NCI-H82 treated with DMSO at 0.1 percent for 48 hours (cell line): ENCODE measurements at regions not wholly inside any gene's neighbourhood (a gene's known extent, or its start where the extent isn't known, plus 50 kb on each side); places are given as distances from the start of the nearest gene placed in this dataset.
"Not testable (repeated sequence)": the region's sequence is repeated elsewhere in the genome, so short reads cannot be mapped to it uniquely, and the experiment has no call there.

Experiments used
- DNase-seq: peaks from one replicate; lab custom pipeline; 2025; ENCODE audit not compliant: unreplicated experiment; lab: John Stamatoyannopoulos, UW

GRCh38 chr7:109696723-109697122 lies 1127.0 kb downstream of the DNAJB9 start:
- DNase-seq = no peak

DNA sequence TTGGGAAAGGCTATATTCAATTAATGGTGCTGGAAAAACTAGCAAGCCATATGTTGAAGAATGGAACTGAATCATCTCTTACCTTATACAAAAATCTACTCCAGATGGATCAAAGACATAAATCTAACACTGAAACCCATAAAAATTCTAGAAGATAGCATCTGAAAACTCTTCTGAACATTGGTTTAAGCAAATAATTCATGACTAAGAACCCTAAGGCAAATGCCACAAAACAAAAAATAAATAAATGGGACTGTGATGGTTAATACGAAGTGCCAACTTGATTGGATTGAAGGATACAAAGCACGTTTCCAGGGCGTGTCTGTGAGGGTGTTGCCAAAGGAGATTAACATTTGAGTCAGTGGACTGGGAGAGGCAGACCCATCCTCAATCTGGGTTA lies 1130.0 kb downstream of the DNAJB9 start:
- no peak for DNase-seq

DNA sequence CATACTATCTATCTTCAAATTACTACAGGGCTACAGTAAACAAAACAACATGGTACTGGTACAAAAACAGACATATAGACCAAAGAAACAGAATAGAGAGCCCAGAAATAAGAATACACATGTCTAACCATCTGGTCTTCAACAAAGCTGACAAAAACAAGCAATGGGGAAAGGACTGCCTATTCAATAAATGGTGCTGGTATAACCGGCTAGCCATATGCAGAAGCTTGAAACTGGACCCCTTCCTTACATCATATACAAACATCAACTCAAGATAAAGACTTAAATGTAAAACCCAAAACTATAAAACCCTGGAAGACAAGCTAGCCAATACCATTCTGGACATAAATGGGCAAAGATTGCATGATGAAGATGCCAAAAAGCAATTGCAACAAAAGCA lies 1143.7 kb downstream of the DNAJB9 start:
- no peak for DNase-seq

DNA sequence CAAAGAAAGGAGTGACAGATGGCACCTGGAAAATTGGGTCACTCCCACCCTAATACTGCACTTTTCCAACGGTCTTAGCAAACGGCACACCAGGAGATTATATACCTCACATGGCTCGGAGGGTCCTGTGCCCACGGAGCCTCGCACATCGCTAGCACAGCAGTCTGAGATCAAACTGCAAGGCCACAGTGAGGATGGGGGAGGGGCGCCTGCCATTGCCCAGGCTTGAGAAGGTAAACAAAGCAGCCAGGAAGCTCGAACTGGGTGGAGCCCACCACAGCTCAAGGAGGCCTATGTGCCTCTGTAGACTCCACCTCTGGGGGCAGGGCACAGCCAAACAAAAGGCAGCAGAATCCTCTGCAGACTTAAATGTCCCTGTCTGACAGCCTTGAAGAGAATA lies 1149.7 kb downstream of the DNAJB9 start:
- not testable (repeated sequence) for DNase-seq

DNA sequence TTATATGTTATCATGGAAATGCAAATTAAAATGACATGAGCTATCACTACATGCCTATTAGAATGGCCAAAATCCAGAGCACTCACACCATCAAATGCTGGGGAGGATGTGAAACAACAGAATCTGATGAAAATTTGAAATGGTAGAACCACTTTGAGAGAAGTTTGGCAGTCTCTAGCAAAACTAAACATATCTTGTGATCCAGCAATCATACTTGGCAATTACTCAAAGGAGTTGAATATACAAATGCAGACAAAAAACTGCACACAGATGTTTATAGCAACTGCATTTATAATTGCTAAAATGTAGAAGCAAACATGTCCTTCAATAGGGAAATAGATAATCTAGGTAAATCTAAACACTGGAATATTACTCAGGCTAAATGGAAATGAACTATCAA lies 1164.9 kb downstream of the DNAJB9 start:
- DNase-seq = no peak

DNA sequence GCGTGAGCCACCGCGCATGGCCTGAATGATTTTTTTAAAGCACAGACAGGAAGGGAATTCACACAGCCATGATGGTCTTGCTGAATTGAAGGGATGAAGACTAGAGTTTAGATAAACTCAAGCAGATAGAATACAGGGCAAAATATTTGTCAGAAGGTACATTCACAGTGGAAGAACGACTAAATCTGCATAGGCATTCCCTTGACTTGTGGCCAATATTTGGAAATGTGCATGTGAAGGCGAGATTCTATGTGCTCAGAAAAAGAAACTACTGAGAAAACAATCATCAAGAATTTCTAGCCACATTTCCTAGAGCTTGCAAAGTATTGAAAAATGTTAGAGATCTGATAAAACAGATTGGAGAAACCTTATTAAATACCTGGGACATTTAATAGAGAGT lies 1166.2 kb downstream of the DNAJB9 start:
- no peak for DNase-seq

DNA sequence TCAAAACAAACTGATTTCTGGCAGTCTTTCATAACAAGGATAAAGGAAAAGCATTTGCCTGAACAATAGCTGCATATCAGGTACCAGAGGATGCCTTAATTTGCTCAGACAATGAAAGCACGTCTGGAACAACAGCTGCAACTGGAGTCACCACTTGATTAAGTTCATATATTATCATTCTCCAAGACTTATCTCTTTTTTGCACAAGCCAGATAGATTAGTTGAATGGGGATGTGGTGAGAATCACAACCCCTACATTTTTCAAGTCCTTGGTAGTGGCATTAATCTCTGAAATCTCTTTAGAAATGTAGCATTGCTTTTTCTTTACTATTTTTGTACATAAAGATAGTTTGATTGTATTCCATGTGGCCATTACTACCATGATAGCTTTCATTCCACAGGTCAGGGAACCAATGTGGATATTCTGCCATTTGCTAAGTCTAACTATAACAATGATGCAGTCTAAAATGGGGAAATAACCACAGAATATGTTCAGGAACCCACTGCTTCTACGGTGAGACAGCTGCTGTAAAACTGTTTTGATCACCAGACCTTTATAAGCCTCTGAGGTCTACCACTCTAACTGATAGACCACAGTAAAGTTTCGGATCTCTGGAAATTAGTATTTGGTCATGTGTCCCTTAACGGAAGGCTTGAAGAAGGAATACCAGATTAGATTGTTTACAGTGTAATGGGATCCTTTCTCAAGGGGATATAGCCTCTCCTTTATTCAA lies 1176.2 kb downstream of the DNAJB9 start:
- no peak for DNase-seq

GRCh38 chr7:109751241-109751640 lies 1181.6 kb downstream of the DNAJB9 start:
- no peak for DNase-seq

- no peak for DNase-seq
Measured at GRCh38 chr7:109752068-109752467, 1182.4 kb downstream of the DNAJB9 start.

DNA sequence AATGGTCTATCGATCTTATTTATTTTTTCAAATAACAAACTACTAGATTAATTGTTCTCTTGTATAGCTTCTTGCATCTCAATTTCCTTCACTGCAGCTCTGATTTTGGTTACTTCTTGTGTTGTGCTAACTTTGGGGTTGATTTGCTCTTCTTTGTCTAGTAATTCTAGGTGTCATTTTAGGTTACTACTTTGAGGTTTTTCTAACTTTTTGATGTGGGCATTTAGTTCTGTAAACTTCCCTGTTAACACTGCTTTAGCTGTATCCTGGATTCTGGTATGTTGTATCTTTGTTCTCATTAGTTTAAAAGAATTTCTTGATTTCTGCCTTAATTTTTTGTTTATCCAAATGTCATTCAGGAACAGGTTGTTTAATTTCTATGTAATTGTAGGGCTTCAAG lies 1188.0 kb downstream of the DNAJB9 start:
- DNase-seq = no peak

- no peak for DNase-seq
Measured at GRCh38 chr7:109763611-109764010, 1193.9 kb downstream of the DNAJB9 start.

DNA sequence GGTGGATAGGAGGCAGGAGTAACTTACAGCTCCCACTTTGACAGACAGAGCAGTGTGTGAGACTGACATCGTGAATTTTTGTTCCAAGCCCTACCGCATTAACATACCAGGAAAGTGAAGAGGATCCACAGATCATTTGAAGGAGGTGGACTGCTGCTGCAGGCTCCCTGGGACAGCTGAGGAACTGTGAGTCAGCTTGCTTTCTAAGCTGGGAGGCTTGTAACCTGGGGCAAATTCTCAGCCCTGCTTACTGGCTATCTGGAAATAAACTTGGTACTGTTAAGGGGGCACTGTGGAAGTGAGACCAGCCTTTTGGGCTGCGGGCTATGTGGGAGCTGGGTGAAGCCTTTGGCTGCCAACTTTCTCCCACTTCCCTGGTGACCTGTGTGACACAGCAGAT lies 1202.5 kb downstream of the DNAJB9 start:
- DNase-seq = no peak

DNA sequence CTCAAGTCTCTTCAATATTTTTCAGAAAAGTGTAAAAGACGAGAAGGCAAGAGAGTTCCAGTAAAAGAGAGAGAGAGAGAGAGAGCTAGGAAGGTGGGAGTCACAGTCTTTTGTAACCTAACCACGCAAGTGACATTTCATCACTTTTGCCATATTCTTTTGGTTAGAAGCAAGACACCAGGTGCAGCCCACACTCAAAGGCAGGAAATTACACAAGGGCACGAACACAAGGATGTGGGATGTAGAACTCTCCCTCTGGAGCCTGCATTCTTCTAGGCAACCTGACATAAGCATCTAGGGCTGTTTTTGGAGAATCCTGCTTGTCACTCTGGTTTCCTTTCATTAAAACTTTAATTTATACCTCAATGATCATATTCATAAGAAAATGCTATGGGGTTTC lies 1213.1 kb downstream of the DNAJB9 start:
- no peak for DNase-seq

DNA sequence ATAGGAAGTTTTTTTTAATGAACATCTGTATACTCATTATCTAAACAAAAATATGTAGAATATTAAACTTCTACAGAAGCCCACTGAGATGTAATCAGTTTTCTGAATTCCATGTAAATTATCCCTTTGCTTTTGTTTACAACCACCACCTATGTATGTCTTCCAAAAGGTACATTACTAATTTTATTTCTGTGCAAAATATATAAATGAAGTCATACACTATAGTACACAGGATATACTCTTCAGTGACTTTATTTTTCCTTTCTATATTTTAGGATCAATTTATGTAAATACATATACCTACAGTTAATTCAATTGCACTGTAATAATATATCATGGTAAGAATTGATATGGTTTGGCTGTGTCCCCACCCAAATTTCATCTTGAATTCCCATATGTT lies 1236.9 kb downstream of the DNAJB9 start:
- no peak for DNase-seq

- no peak for DNase-seq
Measured at GRCh38 chr7:109821156-109821555, 1251.5 kb downstream of the DNAJB9 start.

- no peak for DNase-seq
Measured at GRCh38 chr7:109834851-109835250, 1256.1 kb upstream of the LRRN3 start.

- no peak for DNase-seq
Measured at GRCh38 chr7:109835577-109835976, 1255.3 kb upstream of the LRRN3 start.

DNA sequence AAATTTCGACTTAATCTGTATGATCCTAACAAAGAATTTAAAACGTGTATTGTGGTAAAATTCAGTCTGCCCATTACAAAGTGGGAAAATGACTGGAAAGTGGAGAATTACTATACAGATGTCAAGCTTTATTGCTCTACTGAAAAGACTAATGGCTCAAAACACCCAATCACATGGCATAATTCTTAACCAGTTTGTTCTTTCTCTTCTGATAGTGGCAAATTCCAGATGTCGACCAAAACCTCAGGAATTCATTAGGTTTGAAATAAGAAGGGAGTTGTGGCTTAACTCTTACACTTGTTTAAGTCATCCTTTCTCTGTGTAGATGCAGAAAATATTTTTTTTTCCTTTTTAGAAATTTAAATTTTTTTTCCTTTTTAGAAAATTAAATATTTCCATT lies 1254.9 kb upstream of the LRRN3 start:
- DNase-seq = no peak

DNA sequence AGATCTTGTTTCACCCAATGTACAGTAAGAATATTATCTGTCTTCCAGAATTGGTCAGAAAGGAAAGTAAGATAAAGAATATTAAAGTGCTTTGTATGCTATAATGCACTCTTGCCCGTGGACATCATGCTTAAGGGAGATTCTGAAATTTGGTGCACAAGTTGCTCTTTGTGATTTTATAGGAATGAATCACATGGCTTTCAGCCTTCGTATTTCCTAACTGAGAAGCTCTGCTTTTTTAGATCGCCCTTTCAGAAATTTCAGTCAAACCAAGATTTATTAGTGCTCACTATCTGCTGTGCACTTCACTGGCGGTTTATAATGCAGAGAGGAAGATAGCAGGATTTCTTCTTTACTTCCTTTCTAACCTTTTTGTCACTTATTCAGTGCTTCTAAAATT lies 1248.5 kb upstream of the LRRN3 start:
- DNase-seq = no peak

- DNase-seq = peak; percentile 29
Measured at GRCh38 chr7:109844362-109844761, 1246.6 kb upstream of the LRRN3 start.

DNA sequence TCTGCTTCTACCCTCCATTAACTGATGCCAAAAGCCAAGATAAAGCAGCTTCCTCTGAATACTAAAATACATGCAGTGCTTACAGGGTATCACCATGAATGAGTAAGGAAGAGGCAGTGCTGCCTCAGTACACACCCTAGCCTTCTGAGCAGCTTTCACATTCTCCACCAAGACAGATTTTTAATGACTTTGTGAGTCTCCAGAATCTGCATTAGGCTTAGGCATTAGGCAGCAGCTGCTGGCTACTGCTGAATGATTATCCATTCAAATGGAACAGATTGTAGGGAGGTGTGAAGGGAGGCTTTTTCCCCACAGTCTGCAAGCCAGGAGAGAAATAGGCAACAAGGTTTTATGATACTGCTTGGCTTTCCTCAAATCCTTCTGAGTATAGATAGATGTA lies 1226.7 kb upstream of the LRRN3 start:
- peak; percentile 86 for DNase-seq

GRCh38 chr7:109868215-109868860 lies 1222.6 kb upstream of the LRRN3 start:
- no peak for DNase-seq

DNA sequence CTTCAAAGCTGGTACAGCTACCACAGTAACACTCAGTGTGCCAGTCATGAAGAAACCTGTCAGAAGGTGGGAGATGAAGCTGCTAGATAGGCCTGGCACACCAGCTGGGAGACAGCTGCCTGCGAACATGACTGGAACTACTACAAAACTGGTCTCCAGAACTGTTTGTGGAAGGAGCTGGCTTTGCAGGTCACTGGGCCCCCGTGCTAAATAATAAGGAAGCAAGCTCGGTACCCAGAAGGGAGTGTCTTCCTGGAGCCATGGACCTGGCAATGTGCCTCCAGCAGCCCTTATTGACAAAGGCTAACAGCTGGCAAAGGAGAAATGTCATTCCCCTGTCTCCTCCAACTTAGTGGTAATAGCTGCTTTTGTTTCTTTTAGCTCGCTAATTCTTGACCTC lies 1217.6 kb upstream of the LRRN3 start:
- DNase-seq = no peak
